Endodermal cell (in vitro differentiated cells): ENCODE measurements at regions not wholly inside any gene's neighbourhood (a gene's known extent, or its start where the extent isn't known, plus 50 kb on each side); places are given as distances from the start of the nearest gene placed in this dataset.

Experiments used
- DNase-seq: peaks from one replicate; pipeline ENCODE4 v3.0.0-alpha.2; 2017
- H3K27ac ChIP-seq: 2 replicates; pipeline ENCODE4 v1.5.1; 2013; ENCODE audit warnings: mild to moderate bottlenecking, low read depth, low read length, moderate library complexity
- H3K27me3 ChIP-seq: 2 replicates; pipeline ENCODE4 v1.6.1; 2013; ENCODE audit warnings: mild to moderate bottlenecking, low read length, moderate library complexity; ENCODE audit not compliant: insufficient read depth, control insufficient read depth, poor library complexity, severe bottlenecking
- H3K36me3 ChIP-seq: 2 replicates; pipeline ENCODE4 v1.7.0; 2013; ENCODE audit warnings: mild to moderate bottlenecking, low read length, moderate library complexity; ENCODE audit not compliant: control insufficient read depth, insufficient read depth
- H3K4me1 ChIP-seq: one replicate; pipeline ENCODE4 v1.7.0; 2013; ENCODE audit warnings: low read length; ENCODE audit not compliant: control insufficient read depth, insufficient read depth
- H3K4me3 ChIP-seq: 2 replicates; pipeline ENCODE4 v1.5.1; 2013; ENCODE audit warnings: mild to moderate bottlenecking, low read length, moderate library complexity
- H3K9ac ChIP-seq: 2 replicates; pipeline ENCODE4 v1.6.1; 2013; ENCODE audit warnings: mild to moderate bottlenecking, low read length, moderate library complexity; ENCODE audit not compliant: poor library complexity, severe bottlenecking; ENCODE audit errors: extremely low read depth
- H3K9me3 ChIP-seq: 2 replicates; pipeline ENCODE4 v1.6.1; 2013; ENCODE audit warnings: mild to moderate bottlenecking, low read length, moderate library complexity; ENCODE audit not compliant: control insufficient read depth
- H3K27ac Mint-ChIP-seq: 2 replicates; pipeline ENCODE4 v1.8.0; 2020; ENCODE audit warnings: mixed read lengths
- H3K27me3 Mint-ChIP-seq: 2 replicates; pipeline ENCODE4 v1.8.0; 2021; ENCODE audit warnings: mild to moderate bottlenecking, mixed read lengths; ENCODE audit not compliant: insufficient read depth
- H3K36me3 Mint-ChIP-seq: 2 replicates; pipeline ENCODE4 v1.8.0; 2020; ENCODE audit warnings: low read depth, mixed read lengths
- H3K4me1 Mint-ChIP-seq: 2 replicates; pipeline ENCODE4 v1.8.0; 2020; ENCODE audit warnings: mixed read lengths
- H3K4me3 Mint-ChIP-seq: 2 replicates; pipeline ENCODE4 v1.8.0; 2020; ENCODE audit warnings: mild to moderate bottlenecking, moderate library complexity, mixed read lengths
- H3K9me3 Mint-ChIP-seq: 2 replicates; pipeline ENCODE4 v1.8.0; 2020; ENCODE audit warnings: mild to moderate bottlenecking, mixed read lengths
- WGBS, 2 experiments: methylation state at CpG; one replicate each; pipeline versions ENCODE4 v1.1.5 to v1.1.7; 2013; ENCODE audit warnings: missing lambda C conversion rate in 2 of 2, mixed read lengths in 1 of 2; ENCODE audit not compliant: insufficient coverage in 1 of 2, insufficient read length in 1 of 2; 5-methylcytosine and 5-hydroxymethylcytosine counted together
- TF ChIP-seq, protein P1 (sequence below): fragments of 200-600 bp; sonication (generic); conservative IDR thresholded peaks from 2 replicates; pipeline ENCODE4 v1.5.0; 2021; ENCODE audit warnings: antibody characterized with exemption, mild to moderate bottlenecking

DNA sequence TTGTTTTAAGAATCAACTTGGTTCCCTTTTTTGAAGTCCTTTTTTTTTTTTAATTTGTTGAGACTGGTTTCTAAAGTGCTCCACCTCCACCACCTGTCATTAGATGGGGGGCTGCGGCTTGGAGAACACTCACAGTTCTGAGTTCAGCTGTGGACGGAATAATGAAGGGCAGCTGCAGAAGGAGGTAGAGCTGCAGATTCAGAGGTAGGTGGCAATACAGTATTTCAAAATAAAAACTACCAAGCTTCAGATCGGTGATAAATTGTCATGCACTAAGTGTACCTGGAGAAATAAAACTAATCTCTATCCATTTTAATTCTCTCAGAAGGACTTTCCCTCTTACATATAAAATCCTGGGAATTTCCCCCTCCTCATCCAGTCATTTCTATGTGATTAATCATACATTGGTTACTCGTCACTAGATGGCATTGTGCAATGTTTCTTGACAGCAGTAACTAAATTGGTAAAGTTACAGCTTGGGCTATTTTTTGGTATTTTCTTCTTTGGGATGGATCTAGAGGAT, 81.1 kb upstream of the SLC39A10 start:
- Histone ChIP-seq H3K27ac (no peak overlapping the region), H3K9me3 (no peaks in the 10 kb centered on the region), H3K36me3 (no peaks in the 10 kb centered on the region), H3K4me1 (no peaks in the 10 kb centered on the region), H3K27me3 (no peaks in the 10 kb centered on the region), H3K4me3 (no peak overlapping the region), H3K9ac (no peak overlapping the region)
- no peaks in the 10 kb centered on the region for H3K36me3 Mint-ChIP-seq
- H3K27ac Mint-ChIP-seq, result no peak overlapping the region
- H3K4me1 Mint-ChIP-seq, result no peaks in the 10 kb centered on the region
- TF ChIP-seq, protein P1, sequence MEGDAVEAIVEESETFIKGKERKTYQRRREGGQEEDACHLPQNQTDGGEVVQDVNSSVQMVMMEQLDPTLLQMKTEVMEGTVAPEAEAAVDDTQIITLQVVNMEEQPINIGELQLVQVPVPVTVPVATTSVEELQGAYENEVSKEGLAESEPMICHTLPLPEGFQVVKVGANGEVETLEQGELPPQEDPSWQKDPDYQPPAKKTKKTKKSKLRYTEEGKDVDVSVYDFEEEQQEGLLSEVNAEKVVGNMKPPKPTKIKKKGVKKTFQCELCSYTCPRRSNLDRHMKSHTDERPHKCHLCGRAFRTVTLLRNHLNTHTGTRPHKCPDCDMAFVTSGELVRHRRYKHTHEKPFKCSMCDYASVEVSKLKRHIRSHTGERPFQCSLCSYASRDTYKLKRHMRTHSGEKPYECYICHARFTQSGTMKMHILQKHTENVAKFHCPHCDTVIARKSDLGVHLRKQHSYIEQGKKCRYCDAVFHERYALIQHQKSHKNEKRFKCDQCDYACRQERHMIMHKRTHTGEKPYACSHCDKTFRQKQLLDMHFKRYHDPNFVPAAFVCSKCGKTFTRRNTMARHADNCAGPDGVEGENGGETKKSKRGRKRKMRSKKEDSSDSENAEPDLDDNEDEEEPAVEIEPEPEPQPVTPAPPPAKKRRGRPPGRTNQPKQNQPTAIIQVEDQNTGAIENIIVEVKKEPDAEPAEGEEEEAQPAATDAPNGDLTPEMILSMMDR, result peak; percentile 52
- H3K4me3 Mint-ChIP-seq, result no peak overlapping the region
- no peaks in the 10 kb centered on the region for H3K27me3 Mint-ChIP-seq
- no peaks in the 10 kb centered on the region for H3K9me3 Mint-ChIP-seq
- no peak for DNase-seq
- WGBS, 2 experiments, result 60 to 68% methylated on average over 2 to 4 of the region's 4 CpGs

DNA sequence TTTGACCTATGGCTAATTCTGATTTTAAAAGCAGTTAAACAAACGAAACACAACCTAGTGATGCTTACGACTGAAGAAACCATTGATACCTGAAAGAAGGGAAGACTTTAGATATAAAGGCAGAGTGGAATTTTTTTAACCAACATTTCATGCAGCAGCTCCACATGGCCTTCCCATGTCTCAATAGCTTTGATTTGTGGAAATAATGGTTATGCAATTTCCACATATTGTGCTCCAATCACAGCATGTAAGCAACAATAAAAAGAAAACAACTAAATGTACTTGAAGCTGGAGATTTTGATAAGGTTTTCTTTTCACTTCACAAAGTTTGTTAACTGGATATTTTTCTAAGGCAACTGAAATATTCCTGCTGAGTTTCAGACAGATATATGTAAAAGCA, 82.0 kb upstream of the SLC39A10 start:
- TF ChIP-seq, protein P1, result no peak
- Histone ChIP-seq H3K4me3 (no peak overlapping the region), H3K9me3 (no peaks in the 10 kb centered on the region), H3K36me3 (no peaks in the 10 kb centered on the region), H3K9ac (no peak overlapping the region), H3K27me3 (no peaks in the 10 kb centered on the region), H3K4me1 (no peaks in the 10 kb centered on the region), H3K27ac (no peak overlapping the region)
- DNase-seq, result no peak
- 95 to 96% methylated on average over 2 of the region's 2 CpGs for WGBS, 2 experiments
- Mint-ChIP-seq H3K9me3 (no peaks in the 10 kb centered on the region), H3K27ac (no peak overlapping the region), H3K4me3 (no peak overlapping the region), H3K36me3 (no peaks in the 10 kb centered on the region), H3K27me3 (no peaks in the 10 kb centered on the region), H3K4me1 (peaks cover 4% of the 10 kb centered on the region)

DNA sequence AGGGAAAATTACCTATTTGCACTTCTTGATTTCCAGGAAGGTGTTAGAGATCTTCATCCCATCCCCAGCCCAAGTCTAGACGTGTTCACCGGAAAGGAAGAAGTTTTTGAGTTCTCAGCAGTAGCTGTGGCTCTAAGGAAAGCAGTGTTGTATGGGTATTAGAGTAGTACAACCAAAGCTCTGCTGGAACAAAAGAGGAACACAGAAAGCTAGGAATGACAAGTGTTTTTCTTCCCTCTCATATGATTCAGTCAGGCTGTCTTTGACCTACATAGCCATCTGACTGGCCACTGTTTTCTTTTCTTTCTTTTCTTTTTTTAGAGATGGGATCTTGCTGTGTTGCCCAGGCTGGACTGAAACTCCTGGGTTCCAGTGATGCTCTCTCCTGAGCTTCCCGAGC, 82.7 kb upstream of the SLC39A10 start:
- WGBS, 2 experiments, result 86% methylated on average over 3 of the region's 3 CpGs; no CpG with 5 or more reads in 1 of the 2 experiments
- Mint-ChIP-seq H3K27me3 (no peaks in the 10 kb centered on the region), H3K36me3 (no peaks in the 10 kb centered on the region)

More for the DNA sequence above, 82.7 kb upstream of the SLC39A10 start:
- no peak overlapping the region for H3K4me3 Mint-ChIP-seq
- H3K27me3 ChIP-seq, result no peaks in the 10 kb centered on the region
- H3K4me1 ChIP-seq, result no peaks in the 10 kb centered on the region
- H3K4me1 Mint-ChIP-seq, result peaks cover 4% of the 10 kb centered on the region
- no peak overlapping the region for H3K27ac Mint-ChIP-seq
- DNase-seq, result no peak
- H3K9me3 Mint-ChIP-seq, result peaks cover 5% of the 10 kb centered on the region
- no peaks in the 10 kb centered on the region for H3K9me3 ChIP-seq
- no peak overlapping the region for H3K27ac ChIP-seq
- H3K9ac ChIP-seq, result no peak overlapping the region
- TF ChIP-seq, protein P1, result no peak
- H3K36me3 ChIP-seq, result no peaks in the 10 kb centered on the region
- H3K4me3 ChIP-seq, result no peak overlapping the region
